SU-DHL-6 (cell line): ENCODE measurements at regions not wholly inside any gene's neighbourhood (a gene's known extent, or its start where the extent isn't known, plus 50 kb on each side); places are given as distances from the start of the nearest gene placed in this dataset.
"Not testable (repeated sequence)": the region's sequence is repeated elsewhere in the genome, so short reads cannot be mapped to it uniquely, and the experiment has no call there.

Experiments
- H2AFZ ChIP-seq: fragments of 200-600 bp; sonication (generic); 2 replicates; pipeline ENCODE4 v1.6.1; 2014; ENCODE audit warnings: low read depth, mild to moderate bottlenecking, moderate library complexity, mixed read lengths, antibody characterized with exemption, low read length; ENCODE audit not compliant: severe bottlenecking
- H3F3A ChIP-seq: fragments of 200-600 bp; shearing (Covaris generic); 2 replicates; pipeline ENCODE4 v1.6.0; 2016; ENCODE audit warnings: antibody characterized with exemption, mild to moderate bottlenecking; ENCODE audit not compliant: insufficient read depth
- H3K27ac ChIP-seq: fragments of 200-600 bp; sonication (generic); 2 replicates; pipeline ENCODE4 v1.5.1; 2016; ENCODE audit warnings: low read depth, mild to moderate bottlenecking, low read length, moderate library complexity, mixed read lengths
- H3K27me3 ChIP-seq: fragments of 200-600 bp; sonication (generic), shearing (Covaris generic); 2 replicates; pipeline ENCODE4 v1.6.0; 2014; ENCODE audit warnings: mild to moderate bottlenecking, low read length
- H3K36me3 ChIP-seq: fragments of 200-600 bp; sonication (generic); 2 replicates; pipeline ENCODE4 v1.6.1; 2014; ENCODE audit warnings: mild to moderate bottlenecking, low read length, mixed read lengths
- H3K4me2 ChIP-seq: fragments of 300-600, 200-600 bp; shearing (Covaris generic), sonication (generic); 2 replicates; pipeline ENCODE4 v1.6.0; 2014; ENCODE audit warnings: low read length, low read depth, mild to moderate bottlenecking; ENCODE audit not compliant: poor library complexity, severe bottlenecking
- H3K4me3 ChIP-seq: fragments of 200-600 bp; sonication (generic); 2 replicates; pipeline ENCODE4 v1.5.1; 2014; ENCODE audit warnings: antibody characterized with exemption, low read length, mild to moderate bottlenecking, mixed read lengths; ENCODE audit not compliant: insufficient read depth, poor library complexity, severe bottlenecking
- H3K79me2 ChIP-seq: fragments of 200-600 bp; sonication (generic); 2 replicates; pipeline ENCODE4 v1.6.1; 2014; ENCODE audit warnings: mild to moderate bottlenecking, low read length, moderate library complexity; ENCODE audit not compliant: insufficient read depth
- H3K9ac ChIP-seq: fragments of 200-600 bp; sonication (generic); 2 replicates; pipeline ENCODE4 v1.7.0; 2014; ENCODE audit warnings: mild to moderate bottlenecking, low read length
- H3K9me2 ChIP-seq: fragments of 200-600 bp; sonication (generic); replicated peaks from 2 replicates; pipeline ENCODE4 v1.6.1; 2014; ENCODE audit warnings: low read length; ENCODE audit not compliant: insufficient read depth
- H3K9me3 ChIP-seq: fragments of 200-600 bp; sonication (generic); 2 replicates; pipeline ENCODE4 v1.6.1; 2014; ENCODE audit warnings: low read length, mixed read lengths; ENCODE audit not compliant: insufficient read depth
- H4K20me1 ChIP-seq: fragments of 200-600 bp; sonication (generic); 2 replicates; pipeline ENCODE4 v1.6.1; 2014; ENCODE audit warnings: low read depth, mild to moderate bottlenecking, antibody characterized with exemption, low read length, moderate library complexity, mixed read lengths
- CTCF ChIP-seq: fragments of 200-600 bp; sonication (generic); IDR thresholded peaks from one replicate; pipeline ENCODE4 v1.5.1; 2017; ENCODE audit warnings: antibody characterized with exemption, mild to moderate bottlenecking, low read length, moderate library complexity; ENCODE audit not compliant: insufficient read depth, poor library complexity, severe bottlenecking
- EZH2phosphoT487 ChIP-seq: fragments of 200-600 bp; sonication (generic), shearing (Covaris generic); conservative IDR thresholded peaks from 2 replicates; pipeline ENCODE4 v1.6.1; 2018; ENCODE audit warnings: mild to moderate bottlenecking, antibody characterized with exemption, low read length, moderate library complexity, mixed read lengths

DNA sequence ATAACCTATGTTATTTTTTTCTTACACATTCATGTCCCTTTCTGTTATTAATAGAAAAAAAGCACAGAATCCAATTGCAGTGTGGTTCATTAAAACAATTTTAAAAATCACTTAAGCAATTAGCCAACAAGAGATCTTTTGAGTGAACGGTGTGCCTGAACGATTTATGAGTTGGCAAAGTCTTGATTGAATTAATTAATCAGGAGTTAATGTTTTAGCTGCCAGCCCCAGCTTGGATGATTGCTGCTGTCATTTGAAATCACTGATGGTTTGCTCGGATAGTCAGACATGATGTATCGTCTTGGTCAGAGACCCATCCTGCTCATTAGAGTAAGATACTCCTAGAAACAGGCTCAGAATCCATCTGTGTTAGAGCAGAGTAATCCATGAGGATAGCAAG, 158.3 kb upstream of the GALNT2 start:
- Histone ChIP-seq H3K4me2 (no peak overlapping the region), H2AFZ (no peak overlapping the region), H3K4me3 (no peak overlapping the region), H3K9me3 (no peaks in the 10 kb centered on the region), H3K79me2 (no peaks in the 10 kb centered on the region), H3K27ac (no peak overlapping the region), H3K27me3 (no peaks in the 10 kb centered on the region), H3K9me2 (no peaks in the 10 kb centered on the region), H3F3A (no peaks in the 10 kb centered on the region), H3K9ac (no peak overlapping the region), H3K36me3 (no peaks in the 10 kb centered on the region), H4K20me1 (no peaks in the 10 kb centered on the region)
- TF ChIP-seq EZH2phosphoT487, result no peak
- no peak for TF ChIP-seq CTCF

GRCh38 chr1:229913489-229913888, 153.5 kb upstream of the GALNT2 start:
- Histone ChIP-seq H3K36me3 (no peaks in the 10 kb centered on the region), H3K4me2 (no peak overlapping the region), H3K9me2 (no peaks in the 10 kb centered on the region), H3K9ac (no peak overlapping the region), H3K4me3 (no peak overlapping the region), H3K9me3 (no peaks in the 10 kb centered on the region), H4K20me1 (no peaks in the 10 kb centered on the region), H3F3A (no peaks in the 10 kb centered on the region), H3K27ac (no peak overlapping the region), H3K27me3 (no peaks in the 10 kb centered on the region), H3K79me2 (no peaks in the 10 kb centered on the region), H2AFZ (no peak overlapping the region)
- TF ChIP-seq EZH2phosphoT487 (no peak), CTCF (no peak)

DNA sequence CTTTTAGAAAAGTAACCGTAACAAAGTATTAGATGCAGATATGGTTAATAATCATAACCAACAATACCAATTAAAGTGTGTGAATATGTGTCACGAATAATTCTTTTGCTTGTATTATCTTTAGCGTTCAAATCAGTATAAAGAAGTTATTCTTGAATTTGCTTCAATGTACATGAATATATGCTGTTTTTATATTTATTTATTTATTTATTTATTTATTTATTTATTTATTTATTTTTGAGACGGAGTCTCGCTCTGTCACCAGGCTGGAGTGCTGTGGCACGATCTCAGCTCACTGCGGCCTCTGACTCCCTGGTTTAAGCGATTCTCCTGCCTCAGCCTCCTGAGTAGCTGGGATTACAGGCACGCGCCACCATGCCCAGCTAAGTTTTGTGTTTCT, 147.6 kb upstream of the GALNT2 start:
- not testable (repeated sequence) for H3K9ac ChIP-seq, H3K27me3 ChIP-seq, H3K4me2 ChIP-seq, H3F3A ChIP-seq, H4K20me1 ChIP-seq, H3K9me3 ChIP-seq, H3K36me3 ChIP-seq, H2AFZ ChIP-seq, H3K27ac ChIP-seq, H3K79me2 ChIP-seq, H3K4me3 ChIP-seq, H3K9me2 ChIP-seq

GRCh38 chr1:229920683-229921082, 146.4 kb upstream of the GALNT2 start:
- TF ChIP-seq CTCF (no peak), EZH2phosphoT487 (no peak)
- Histone ChIP-seq H2AFZ (no peak overlapping the region), H3K79me2 (no peaks in the 10 kb centered on the region), H3K27me3 (no peaks in the 10 kb centered on the region), H3K9me3 (no peaks in the 10 kb centered on the region), H3K36me3 (no peaks in the 10 kb centered on the region), H3K27ac (no peak overlapping the region), H3K9ac (no peak overlapping the region), H3K4me3 (no peak overlapping the region), H3F3A (no peaks in the 10 kb centered on the region), H3K9me2 (no peaks in the 10 kb centered on the region), H3K4me2 (no peak overlapping the region), H4K20me1 (no peaks in the 10 kb centered on the region; the same call in 1 of the 2 replicates)
